Psoas muscle (tissue), 7 donors: ENCODE measurements at regions not wholly inside any gene's neighbourhood (a gene's known extent, or its start where the extent isn't known, plus 50 kb on each side); places are given as distances from the start of the nearest gene placed in this dataset.
"Not testable (repeated sequence)": the region's sequence is repeated elsewhere in the genome, so short reads cannot be mapped to it uniquely, and the experiment has no call there.

Source experiments
- ATAC-seq, 4 donors: fragments of 200-7000 bp; cut with Tn5 transposase; one replicate each; pipeline ENCODE4 v1.9.1; 2020; ENCODE audit warnings: moderate library complexity in 3 of 4, mild to moderate bottlenecking in 2 of 4
- DNase-seq, 2 donors: peaks; one replicate each; pipeline ENCODE4 v3.0.0-alpha.2; 2020
- H3K27ac ChIP-seq: fragments of 200-600 bp; one replicate; pipeline ENCODE4 v1.8.0; 2022
- H3K27me3 ChIP-seq, 3 donors: fragments of 200-600 bp in 1 of 3; one replicate each; pipeline versions ENCODE4 v1.6.1 to v1.8.0; 2013 to 2022; ENCODE audit warnings: low read length in 2 of 3, mild to moderate bottlenecking in 2 of 3, moderate library complexity in 1 of 3; ENCODE audit not compliant: insufficient read depth in 3 of 3
- H3K36me3 ChIP-seq, 2 donors: fragments of 200-600 bp in 1 of 2; one replicate each; pipeline versions ENCODE4 v1.6.1 to v1.8.0; 2013 to 2022; ENCODE audit warnings: low read depth in 1 of 2, mild to moderate bottlenecking in 1 of 2, moderate library complexity in 1 of 2; ENCODE audit not compliant: insufficient read depth in 1 of 2
- H3K4me1 ChIP-seq: fragments of 200-600 bp; one replicate; pipeline ENCODE4 v1.8.0; 2022
- H3K4me3 ChIP-seq: fragments of 200-600 bp; one replicate; pipeline ENCODE4 v1.8.0; 2022; ENCODE audit warnings: mild to moderate bottlenecking
- H3K9me3 ChIP-seq: fragments of 200-600 bp; one replicate; pipeline ENCODE4 v1.8.0; 2022
- WGBS, 3 donors: extraction: QIAGEN DNeasy Blood & Tissue Kit; methylation state at CpG; one replicate each; pipeline versions ENCODE4 v1.1.6 to v1.1.7; 2013; 5-methylcytosine and 5-hydroxymethylcytosine counted together
- intact Hi-C, 2 donors: fragments of 100-400 bp; cut with DNase I; formaldehyde crosslinking; loops; one replicate each; pipeline versions ENCODE4 v1.11.0 to v1.14.2; 2022
- TF ChIP-seq, protein P1 (sequence below): fragments of 200-600 bp; IDR thresholded peaks from one replicate; pipeline ENCODE4 v1.8.0; 2022; ENCODE audit warnings: antibody characterized with exemption
- donor health status: healthy with polysubstance abuse.
- donor health status: DM: no; HTN: no; CAD: no; lungs with moderate emphysema.
- donor health status: Bipolar disorder and iron deficiency.
- donor health status: healthy.
- donor health status: DM: yes; HTN: yes; CAD: no.
- donor health status: DM: no; HTN: no; CAD: no.
- donor health status: DM: yes; HTN: yes; CAD: no.

DNA sequence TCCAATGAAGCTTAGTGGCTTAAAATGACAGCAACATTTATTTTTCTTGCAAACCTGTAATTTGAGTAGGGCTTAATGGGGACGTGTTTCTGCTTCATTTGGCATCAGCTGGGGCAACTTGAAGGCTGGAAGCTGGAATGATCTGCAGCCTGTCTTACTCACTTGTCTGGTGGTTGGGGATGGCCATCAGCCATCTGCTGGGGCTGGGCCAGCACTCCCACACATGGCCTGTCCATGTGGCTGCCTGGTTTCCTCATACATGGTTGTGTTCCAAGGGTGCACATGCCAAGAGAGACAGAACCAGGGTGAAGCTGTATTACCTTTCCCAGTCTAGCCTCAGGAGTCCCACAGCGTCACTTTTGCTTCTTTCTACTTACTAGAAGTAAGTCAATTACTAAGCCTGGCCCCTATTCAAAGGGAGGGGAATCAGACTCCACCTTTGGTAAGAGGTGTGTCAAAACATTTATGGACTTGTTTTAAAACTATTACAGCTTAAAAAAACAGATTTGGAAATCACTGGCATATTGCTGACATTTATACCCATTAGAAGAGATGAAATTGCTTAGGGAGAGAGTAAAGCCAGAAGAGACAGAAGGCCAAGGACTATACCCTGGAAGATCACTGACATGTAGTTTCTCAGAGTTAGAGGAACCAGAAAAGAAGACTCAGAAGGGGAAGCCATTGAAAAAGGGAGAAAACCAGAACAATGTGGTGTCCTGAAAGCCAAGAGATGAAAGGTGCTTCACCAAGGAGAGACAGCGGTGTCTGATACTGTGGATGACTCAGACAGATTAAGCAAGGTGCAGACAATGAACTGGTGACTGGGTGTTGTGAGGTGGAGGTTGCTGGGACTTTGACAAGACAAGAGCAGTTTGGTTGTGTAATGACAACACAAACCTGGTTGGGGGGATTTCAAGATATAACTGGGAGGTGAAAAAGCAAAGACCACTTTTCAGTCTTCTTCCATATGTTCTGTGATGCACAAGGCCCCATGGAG lies 345.2 kb downstream of the GJA1 start:
- H3K4me3 ChIP-seq = peak overlapping the region; percentile 26
- 28 to 54% (median 36%) methylated on average over 3 of the region's 3 CpGs for WGBS, 3 donors
- intact Hi-C loops = no loop called here

GRCh38 chr6:121791396-121792315 lies 356.2 kb downstream of the GJA1 start:
- H3K27me3 ChIP-seq = no peaks in the 10 kb centered on the region
- TF ChIP-seq, protein P1, sequence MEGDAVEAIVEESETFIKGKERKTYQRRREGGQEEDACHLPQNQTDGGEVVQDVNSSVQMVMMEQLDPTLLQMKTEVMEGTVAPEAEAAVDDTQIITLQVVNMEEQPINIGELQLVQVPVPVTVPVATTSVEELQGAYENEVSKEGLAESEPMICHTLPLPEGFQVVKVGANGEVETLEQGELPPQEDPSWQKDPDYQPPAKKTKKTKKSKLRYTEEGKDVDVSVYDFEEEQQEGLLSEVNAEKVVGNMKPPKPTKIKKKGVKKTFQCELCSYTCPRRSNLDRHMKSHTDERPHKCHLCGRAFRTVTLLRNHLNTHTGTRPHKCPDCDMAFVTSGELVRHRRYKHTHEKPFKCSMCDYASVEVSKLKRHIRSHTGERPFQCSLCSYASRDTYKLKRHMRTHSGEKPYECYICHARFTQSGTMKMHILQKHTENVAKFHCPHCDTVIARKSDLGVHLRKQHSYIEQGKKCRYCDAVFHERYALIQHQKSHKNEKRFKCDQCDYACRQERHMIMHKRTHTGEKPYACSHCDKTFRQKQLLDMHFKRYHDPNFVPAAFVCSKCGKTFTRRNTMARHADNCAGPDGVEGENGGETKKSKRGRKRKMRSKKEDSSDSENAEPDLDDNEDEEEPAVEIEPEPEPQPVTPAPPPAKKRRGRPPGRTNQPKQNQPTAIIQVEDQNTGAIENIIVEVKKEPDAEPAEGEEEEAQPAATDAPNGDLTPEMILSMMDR = no peak
- intact Hi-C loops = no loop called here
- H3K27ac ChIP-seq = no peak overlapping the region
- WGBS, 3 donors = 65 to 70% (median 69%) methylated on average over 6 of the region's 6 CpGs
- ATAC-seq = no peak
- no peaks in the 10 kb centered on the region for H3K9me3 ChIP-seq
- no peaks in the 10 kb centered on the region for H3K36me3 ChIP-seq
- H3K4me3 ChIP-seq = no peak overlapping the region
- DNase-seq = no peak
- no peaks in the 10 kb centered on the region for H3K4me1 ChIP-seq

More for the DNA sequence above, 345.2 kb downstream of the GJA1 start:
- no peaks in the 10 kb centered on the region for H3K27me3 ChIP-seq
- H3K9me3 ChIP-seq = peaks cover 7% of the 10 kb centered on the region
- DNase-seq (peak; percentile 89 to 95), ATAC-seq (peak; percentile 95 to 98 (median 96))
- TF ChIP-seq, protein P1 = no peak
- H3K4me1 ChIP-seq = peaks cover 10% of the 10 kb centered on the region
- H3K27ac ChIP-seq = peak overlapping the region; percentile 87
- no peaks in the 10 kb centered on the region for H3K36me3 ChIP-seq

- Histone ChIP-seq H3K36me3 (no peaks in the 10 kb centered on the region), H3K27ac (no peak overlapping the region), H3K4me3 (no peak overlapping the region), H3K9me3 (no peaks in the 10 kb centered on the region), H3K27me3 (no peaks in the 10 kb centered on the region), H3K4me1 (no peaks in the 10 kb centered on the region)
- intact Hi-C loops = no loop called here
- DNase-seq (no peak), ATAC-seq (peak in 3 of 4 donors; percentile 68 to 88 (median 82))
- TF ChIP-seq, protein P1 = no peak
- 43 to 63% (median 60%) methylated on average over 2 of the region's 2 CpGs for WGBS, 3 donors
Observed at GRCh38 chr6:121794630-121795029, 359.2 kb downstream of the GJA1 start.

DNA sequence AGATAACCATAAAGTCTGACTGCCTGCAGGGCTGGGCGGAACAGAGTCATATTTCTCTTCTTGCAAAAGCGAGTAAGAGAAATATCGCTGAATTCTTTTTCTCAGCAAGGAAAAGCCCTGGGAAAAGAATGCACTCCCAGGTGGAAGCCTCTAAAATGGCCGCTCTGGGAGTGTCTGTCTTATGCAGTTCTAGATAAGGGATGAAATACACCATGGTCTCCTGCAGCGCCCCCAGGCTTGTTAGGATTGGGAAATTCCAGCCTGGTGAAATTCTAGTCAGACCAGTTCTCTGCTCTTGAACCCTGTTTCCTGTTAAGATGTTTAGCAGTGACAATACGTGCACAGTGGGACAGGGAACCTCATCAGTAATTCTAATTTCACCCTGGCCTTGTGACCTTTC lies 362.2 kb downstream of the GJA1 start:
- H3K4me1 ChIP-seq, H3K27me3 ChIP-seq, intact Hi-C loops, H3K36me3 ChIP-seq, ATAC-seq, H3K27ac ChIP-seq, H3K4me3 ChIP-seq, DNase-seq, H3K9me3 ChIP-seq: not testable (repeated sequence)
- WGBS, 3 donors = 91 to 96% (median 92%) methylated on average over 6 of the region's 6 CpGs

DNA sequence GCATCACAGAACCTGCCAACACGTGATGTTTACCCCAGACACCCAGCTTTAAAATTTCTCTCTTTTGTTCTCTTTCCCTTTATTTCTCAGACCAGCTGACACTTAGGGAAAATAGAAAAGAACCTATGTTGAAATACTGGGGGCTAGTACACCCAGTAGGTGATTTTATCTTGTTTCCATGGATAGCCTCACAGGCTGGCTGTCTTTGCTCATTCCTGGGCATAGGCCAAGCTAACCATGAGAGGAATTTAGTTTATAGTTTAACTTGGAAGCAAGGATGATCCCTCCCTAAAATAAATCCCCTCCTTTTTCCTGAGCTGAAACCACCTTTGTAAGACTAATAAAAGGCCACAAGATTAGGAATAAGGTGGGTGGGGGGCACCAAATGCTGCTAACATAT lies 362.7 kb downstream of the GJA1 start:
- H3K4me1 ChIP-seq, ATAC-seq, H3K36me3 ChIP-seq, H3K27me3 ChIP-seq, DNase-seq, intact Hi-C loops, H3K9me3 ChIP-seq, H3K27ac ChIP-seq, H3K4me3 ChIP-seq: not testable (repeated sequence)
- 82 to 85% (median 83%) methylated on average over 1 of the region's 1 CpG for WGBS, 3 donors
